HFFc6 (cell line): ENCODE measurements at regions not wholly inside any gene's neighbourhood (a gene's known extent, or its start where the extent isn't known, plus 50 kb on each side); places are given as distances from the start of the nearest gene placed in this dataset.

Experiments used
- DNase-seq: peaks from one replicate; pipeline ENCODE4 v3.0.0-alpha.2; 2018
- H3K27ac Mint-ChIP-seq: 2 replicates; pipeline ENCODE4 v1.8.0; 2020; ENCODE audit warnings: mild to moderate bottlenecking, mixed read lengths
- H3K27me3 Mint-ChIP-seq: 2 replicates; pipeline ENCODE4 v1.8.0; 2021; ENCODE audit warnings: mild to moderate bottlenecking, moderate library complexity, mixed read lengths; ENCODE audit not compliant: insufficient read depth
- H3K36me3 Mint-ChIP-seq: 2 replicates; pipeline ENCODE4 v1.8.0; 2021; ENCODE audit warnings: low read depth, mixed read lengths
- H3K4me1 Mint-ChIP-seq: 2 replicates; pipeline ENCODE4 v1.8.0; 2020; ENCODE audit warnings: low read depth, mixed read lengths
- H3K4me3 Mint-ChIP-seq: 2 replicates; pipeline ENCODE4 v1.8.0; 2020; ENCODE audit warnings: mild to moderate bottlenecking, moderate library complexity, mixed read lengths
- H3K9me3 Mint-ChIP-seq: 2 replicates; pipeline ENCODE4 v1.8.0; 2020; ENCODE audit warnings: mild to moderate bottlenecking, mixed read lengths
- CTCF ChIP-seq: fragments of 200-600 bp; sonication (generic); IDR thresholded peaks from 2 replicates; pipeline ENCODE4 v1.5.0; 2021; ENCODE audit warnings: antibody characterized with exemption, mild to moderate bottlenecking

- Mint-ChIP-seq H3K4me1 (peaks cover 19% of the 10 kb centered on the region), H3K27ac (no peak overlapping the region), H3K36me3 (no peaks in the 10 kb centered on the region), H3K9me3 (no peaks in the 10 kb centered on the region), H3K27me3 (no peaks in the 10 kb centered on the region), H3K4me3 (no peak overlapping the region)
- DNase-seq, result no peak
- TF ChIP-seq CTCF, result no peak
These were observed 659.1 kb downstream of the PRELID2 start for GRCh38 chr5:145176041-145176440.

- H3K9me3 Mint-ChIP-seq, result no peaks in the 10 kb centered on the region
These were observed 669.0 kb downstream of the PRELID2 start for GRCh38 chr5:145166110-145166509.

GRCh38 chr5:145163876-145164275 is 671.3 kb downstream of the PRELID2 start:
- Mint-ChIP-seq H3K9me3 (no peaks in the 10 kb centered on the region), H3K27ac (no peak overlapping the region), H3K36me3 (no peaks in the 10 kb centered on the region), H3K4me3 (no peak overlapping the region), H3K4me1 (peaks cover 39% of the 10 kb centered on the region), H3K27me3 (no peaks in the 10 kb centered on the region)
- TF ChIP-seq CTCF, result no peak
- DNase-seq, result no peak

More at GRCh38 chr5:145166110-145166509, 669.0 kb downstream of the PRELID2 start:
- no peak for TF ChIP-seq CTCF
- DNase-seq, result no peak
- Mint-ChIP-seq H3K4me1 (peaks cover 17% of the 10 kb centered on the region), H3K36me3 (no peaks in the 10 kb centered on the region), H3K4me3 (no peak overlapping the region), H3K27me3 (no peaks in the 10 kb centered on the region), H3K27ac (no peak overlapping the region)

DNA sequence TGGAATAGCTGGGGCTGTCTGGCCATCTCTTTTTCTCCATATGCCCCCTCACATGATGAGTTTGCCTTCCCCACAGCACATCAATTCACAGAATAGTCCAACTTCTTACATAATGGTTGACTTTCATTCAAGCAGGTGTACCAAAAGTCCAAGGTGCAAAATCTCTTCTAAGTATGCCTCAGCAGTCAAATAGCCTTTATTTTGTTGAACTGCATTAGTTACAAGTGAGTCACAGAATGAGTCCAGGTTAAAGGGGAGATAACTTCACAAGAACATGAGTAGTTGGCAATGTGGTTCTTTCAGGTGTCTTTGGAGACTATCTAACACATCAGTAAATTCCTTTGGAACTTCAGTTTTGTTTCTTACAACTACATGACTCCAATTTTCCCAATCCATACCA is 672.5 kb downstream of the PRELID2 start:
- peaks cover 48% of the 10 kb centered on the region for H3K4me1 Mint-ChIP-seq
- no peaks in the 10 kb centered on the region for H3K9me3 Mint-ChIP-seq

GRCh38 chr5:145161391-145161790 is 673.8 kb downstream of the PRELID2 start:
- Mint-ChIP-seq H3K9me3 (no peaks in the 10 kb centered on the region), H3K27me3 (no peaks in the 10 kb centered on the region), H3K4me3 (no peak overlapping the region), H3K27ac (no peak overlapping the region), H3K4me1 (peaks cover 48% of the 10 kb centered on the region), H3K36me3 (no peaks in the 10 kb centered on the region)
- no peak for TF ChIP-seq CTCF
- no peak for DNase-seq

More for the DNA sequence above, 672.5 kb downstream of the PRELID2 start:
- no peak for TF ChIP-seq CTCF
- Mint-ChIP-seq H3K36me3 (no peaks in the 10 kb centered on the region), H3K27ac (no peak overlapping the region), H3K27me3 (no peaks in the 10 kb centered on the region), H3K4me3 (no peak overlapping the region)
- DNase-seq, result no peak

GRCh38 chr5:145160679-145161078 is 674.5 kb downstream of the PRELID2 start:
- Mint-ChIP-seq H3K27ac (no peak overlapping the region), H3K9me3 (no peaks in the 10 kb centered on the region), H3K27me3 (no peaks in the 10 kb centered on the region), H3K4me3 (peak overlapping the region; percentile 84), H3K4me1 (peaks cover 48% of the 10 kb centered on the region), H3K36me3 (no peaks in the 10 kb centered on the region)
- no peak for DNase-seq
- no peak for TF ChIP-seq CTCF
